GM18909 (cell line): ENCODE measurements at regions not wholly inside any gene's neighbourhood (a gene's known extent, or its start where the extent isn't known, plus 50 kb on each side); places are given as distances from the start of the nearest gene placed in this dataset.

Experiments
- ATAC-seq: cut with Tn5 transposase; IDR thresholded peaks from one replicate; pipeline ENCODE4 v1.9.1; 2021; ENCODE audit warnings: mild to moderate bottlenecking; ENCODE audit not compliant: unreplicated experiment, poor library complexity

- no peak for ATAC-seq
Measured at GRCh38 chr13:29674532-29674931, 79.0 kb upstream of the SLC7A1 start.

DNA sequence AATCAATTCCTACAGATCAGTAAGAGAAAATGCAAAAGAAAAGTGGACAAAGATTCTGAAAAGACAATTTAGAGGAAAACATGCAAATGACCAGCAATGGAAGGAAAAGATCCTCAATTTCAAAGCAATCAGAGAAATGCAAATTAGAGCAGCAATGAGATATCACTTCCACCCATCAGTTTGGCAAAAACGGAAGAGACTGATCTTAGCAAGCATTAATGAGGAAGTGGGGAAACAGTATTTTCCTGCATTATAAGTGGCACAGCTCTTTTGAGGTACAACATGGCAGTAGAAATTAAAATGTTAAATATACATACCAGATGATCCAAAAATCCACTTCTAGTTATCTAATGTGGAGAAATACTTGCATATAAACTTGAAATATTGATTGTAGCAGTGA lies 69.1 kb upstream of the SLC7A1 start:
- ATAC-seq, result no peak

DNA sequence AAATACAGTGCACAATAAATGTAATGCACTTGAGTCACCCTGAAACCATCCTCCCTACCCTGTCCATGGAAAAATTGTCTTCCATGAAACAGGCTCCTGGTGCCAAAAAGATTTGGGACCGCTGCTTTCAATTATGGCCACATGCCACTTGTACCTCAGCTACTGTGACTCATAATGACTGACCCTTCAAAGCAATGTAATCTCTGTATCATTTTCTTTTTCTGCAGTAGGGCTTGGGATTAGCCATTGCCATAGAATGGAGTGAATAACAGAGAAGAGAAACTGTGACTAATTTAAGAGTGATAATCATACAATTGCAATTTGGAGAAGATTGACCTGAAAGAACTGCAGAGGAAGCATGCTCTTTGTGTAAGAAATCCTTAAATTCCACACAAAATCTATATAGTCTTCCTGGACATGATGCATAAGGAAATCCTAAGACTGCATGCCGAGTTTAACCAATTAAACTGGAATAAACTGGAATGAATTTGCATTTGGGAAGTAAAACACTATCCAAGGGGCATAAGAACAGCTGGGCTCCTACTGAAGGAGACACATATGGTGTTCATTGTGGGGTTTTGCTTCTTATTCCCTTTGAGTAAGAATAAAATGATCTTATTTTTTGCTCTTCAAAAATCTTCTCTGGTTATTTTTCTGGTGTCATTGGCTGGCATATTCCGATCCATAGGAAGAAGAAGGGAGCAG lies 59.5 kb upstream of the SLC7A1 start:
- ATAC-seq, result no peak

- ATAC-seq, result no peak
Measured at GRCh38 chr13:29654384-29654783, 58.9 kb upstream of the SLC7A1 start.

DNA sequence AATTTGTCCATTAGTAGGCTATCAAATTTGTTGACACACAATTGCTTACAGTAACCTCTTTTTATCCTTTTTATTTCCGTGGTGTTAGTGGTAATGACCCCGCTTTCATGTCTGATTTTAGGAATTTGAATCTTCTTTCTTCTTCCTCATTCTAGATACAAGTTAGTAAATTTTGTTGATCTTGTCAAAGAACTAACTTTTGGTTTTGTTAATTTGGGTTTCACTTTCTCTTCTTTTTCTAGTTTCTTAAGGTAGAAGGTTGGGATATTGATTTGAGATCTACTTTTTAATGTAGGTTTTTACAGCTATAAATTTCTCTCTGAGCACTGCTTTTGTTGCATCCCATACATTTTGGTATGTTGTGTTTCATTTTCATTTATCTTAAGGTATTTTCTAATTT lies 53.3 kb upstream of the SLC7A1 start:
- ATAC-seq, result no peak
